GM12878 (cell line): ENCODE measurements at regions not wholly inside any gene's neighbourhood (a gene's known extent, or its start where the extent isn't known, plus 50 kb on each side); places are given as distances from the start of the nearest gene placed in this dataset.

ENCODE experiments used
- ATAC-seq: fragments of 200-7000 bp; cut with Tn5 transposase; 3 replicates; pipeline ENCODE4 v1.9.1; 2020; ENCODE audit warnings: mild to moderate bottlenecking, moderate library complexity
- BruUV-seq: library from RNA; stranded (reverse); fragments of 400-500 nt; replicated peaks from 2 replicates; lab custom pipeline; 2021; lab: Mats Ljungman, UMichigan
- CTCF ChIA-PET: fragments of 300-600 bp; sonication (Branson Sonifier 250); formaldehyde crosslinking; extraction: SDS; loops from one replicate; lab custom pipeline; 2021; ENCODE audit warnings: inconsistent platforms; lab: Yijun Ruan, JAX
- POLR2A ChIA-PET: fragments of 350-600 bp; formaldehyde crosslinking; extraction: SDS; loops from one replicate; lab custom pipeline; 2021; ENCODE audit warnings: inconsistent platforms; lab: Charles Lee
- RAD21 ChIA-PET: fragments of 300-600 bp; sonication (Branson Sonifier 250); formaldehyde crosslinking; loops from one replicate; lab custom pipeline; 2023; ENCODE audit warnings: antibody characterized with exemption; ENCODE audit not compliant: unreplicated experiment; lab: Charles Lee
- SMC1A ChIA-PET: fragments of 300-600 bp; sonication (Branson Sonifier 250); formaldehyde crosslinking; loops from one replicate; lab custom pipeline; 2023; ENCODE audit not compliant: unreplicated experiment, uncharacterized antibody; lab: Charles Lee
- DNase-seq: peaks from one replicate; pipeline ENCODE4 v3.0.0-alpha.2; 2011; ENCODE audit warnings: low read depth, low spot score
- FAIRE-seq: peaks from 3 replicates; lab custom pipeline; 2011; peaks lifted over from hg19 to GRCh38; lab: Jason Lieb, UNC
- H2AFZ ChIP-seq: 2 replicates; pipeline ENCODE4 v1.6.0; 2011; ENCODE audit warnings: low read depth, low read length, control low read depth; ENCODE audit not compliant: control insufficient read depth
- H3K27ac ChIP-seq: 2 replicates; pipeline ENCODE4 v1.5.1; 2011; ENCODE audit warnings: control low read depth; ENCODE audit not compliant: control insufficient read depth, insufficient read depth
- H3K27me3 ChIP-seq, 2 experiments: replicated peaks in 1 of 2; 2 replicates each; pipeline versions ENCODE4 v1.6.0 to v1.6.1; 2011; ENCODE audit warnings: low read length in 1 of 2; ENCODE audit not compliant: control insufficient read depth in 2 of 2, insufficient read depth in 2 of 2
- H3K36me3 ChIP-seq, 2 experiments: 2 replicates each; pipeline ENCODE4 v1.5.1; 2011; ENCODE audit warnings: low read length in 1 of 2; ENCODE audit not compliant: control insufficient read depth in 2 of 2, insufficient read depth in 2 of 2
- H3K4me1 ChIP-seq: 2 replicates; pipeline ENCODE4 v1.6.1; 2011; ENCODE audit warnings: mild to moderate bottlenecking, low read length, moderate library complexity, mixed read lengths; ENCODE audit not compliant: control insufficient read depth, insufficient read depth
- H3K4me2 ChIP-seq: 2 replicates; pipeline ENCODE4 v1.6.0; 2011; ENCODE audit warnings: control low read depth; ENCODE audit not compliant: control insufficient read depth, insufficient read depth
- H3K4me3 ChIP-seq: fragments of 200-600 bp; sonication (generic); 2 replicates; pipeline ENCODE4 v1.5.1; 2016
- H3K79me2 ChIP-seq: 2 replicates; pipeline ENCODE4 v1.6.0; 2011; ENCODE audit warnings: low read length; ENCODE audit not compliant: control insufficient read depth, insufficient read depth
- H3K9ac ChIP-seq: 2 replicates; pipeline ENCODE4 v1.8.0; 2011; ENCODE audit warnings: low read length, control low read depth, mixed read lengths; ENCODE audit not compliant: control insufficient read depth, insufficient read depth
- H3K9me3 ChIP-seq: replicated peaks from 3 replicates; pipeline ENCODE4 v1.5.1; 2011; ENCODE audit warnings: mild to moderate bottlenecking, low read length; ENCODE audit not compliant: control insufficient read depth, insufficient read depth
- H4K20me1 ChIP-seq: 2 replicates; pipeline ENCODE4 v1.6.0; 2011; ENCODE audit not compliant: control insufficient read depth, insufficient read depth
- EP300 ChIP-seq, 2 experiments: fragments of 150-350 bp in 1 of 2; IDR thresholded peaks; 2 replicates each; pipeline ENCODE4 v1.6.1; 2011 to 2012; ENCODE audit warnings: low read depth in 2 of 2, low read length in 2 of 2, borderline replicate concordance in 1 of 2, improper control_type of control experiment in 1 of 2, inconsistent platforms in 1 of 2; ENCODE audit not compliant: control insufficient read depth in 1 of 2
- POLR2A ChIP-seq: IDR thresholded peaks from 2 replicates; pipeline ENCODE4 v1.6.1; 2011; ENCODE audit warnings: low read depth, mild to moderate bottlenecking, low read length
- SPI1 ChIP-seq: IDR thresholded peaks from 2 replicates; pipeline ENCODE4 v1.6.1; 2011; ENCODE audit warnings: low read depth, mild to moderate bottlenecking, low read length, moderate library complexity, borderline replicate concordance; ENCODE audit not compliant: insufficient read depth
- SRF ChIP-seq, 2 experiments: IDR thresholded peaks; 2 replicates each; pipeline ENCODE4 v1.6.1; 2011; ENCODE audit warnings: low read depth in 2 of 2, low read length in 2 of 2, mild to moderate bottlenecking in 1 of 2, moderate library complexity in 1 of 2
- SUPT20H ChIP-seq: IDR thresholded peaks from 2 replicates; pipeline ENCODE4 v1.6.1; 2011; ENCODE audit warnings: low read depth, mild to moderate bottlenecking, low read length, moderate library complexity, borderline replicate concordance; ENCODE audit not compliant: control insufficient read depth
- TARDBP ChIP-seq: IDR thresholded peaks from 2 replicates; pipeline ENCODE4 v1.6.1; 2016; ENCODE audit warnings: borderline replicate concordance
- ZNF207 ChIP-seq: fragments of 450-650 bp; IDR thresholded peaks from 2 replicates; pipeline ENCODE4 v1.6.1; 2014; ENCODE audit warnings: antibody characterized with exemption, mild to moderate bottlenecking, borderline replicate concordance
- WGBS: methylation state at CpG from one replicate; pipeline ENCODE4 v1.1.6; 2016; ENCODE audit warnings: low lambda C conversion rate; ENCODE audit not compliant: insufficient replicate concordance, insufficient coverage; ENCODE audit errors: missing lambda C conversion rate; 5-methylcytosine and 5-hydroxymethylcytosine counted together
- in situ Hi-C: fragments of 300-500 bp; cut with MboI; formaldehyde crosslinking; loops from 9 replicates; pipeline ENCODE4 v1.14.3; 2018; ENCODE audit warnings: mixed read lengths
- intact Hi-C: fragments of 100-400 bp; cut with micrococcal nuclease; formaldehyde crosslinking; loops from one replicate; pipeline ENCODE4 v1.14.2; 2022; ENCODE audit not compliant: unreplicated experiment
- TF ChIP-seq, protein P1 (sequence below): fragments of 450-650 bp; IDR thresholded peaks from 2 replicates; pipeline ENCODE4 v1.6.1; 2017; ENCODE audit warnings: mild to moderate bottlenecking
- TF ChIP-seq, protein P2 (sequence below): IDR thresholded peaks from 2 replicates; pipeline ENCODE4 v1.6.1; 2012; ENCODE audit warnings: mild to moderate bottlenecking, low read depth, low read length

DNA sequence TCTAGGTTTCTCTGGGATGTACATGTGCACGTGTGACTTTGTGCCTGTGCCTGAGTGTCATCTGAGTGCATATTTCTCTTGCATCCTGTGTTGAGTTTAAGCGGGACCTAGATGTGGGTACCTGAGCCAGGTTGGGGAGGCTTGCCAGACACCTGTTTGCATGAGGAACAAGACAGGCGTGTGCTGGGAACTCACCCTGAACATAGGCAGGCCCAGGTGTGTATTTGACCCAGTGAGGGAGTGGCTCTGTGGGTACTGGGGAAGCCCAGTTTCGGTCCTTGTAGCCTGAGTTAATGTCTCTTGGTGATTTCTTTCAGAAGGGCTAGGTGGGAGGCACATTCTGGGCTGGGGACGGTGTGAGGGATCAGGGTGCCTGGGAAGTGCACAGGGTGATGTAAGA, 98.6 kb downstream of the TMEM170B start:
- ChIA-PET CTCF (interaction anchor here (1.4 to 1.7 kb wide), 2 partner anchors 47 to 60 kb away, joined by 3 to 4 read pairs; no protein-coding TSS in a partner anchor), RAD21 (interaction anchor here (0.6 kb wide), 1 partner anchor 17 kb away, joined by 3 read pairs; no protein-coding TSS in a partner anchor), SMC1A (interaction anchor here (1.6 kb wide), 1 partner anchor 17 kb away, joined by 5 read pairs; no protein-coding TSS in a partner anchor), POLR2A (no interaction called here)
- intact Hi-C loops (no loop called here), in situ Hi-C loops (no loop called here)
- no peak for ATAC-seq
- Histone ChIP-seq H3K4me1 (no peaks in the 10 kb centered on the region), H3K9me3 (no peaks in the 10 kb centered on the region), H2AFZ (no peak overlapping the region), H4K20me1 (no peaks in the 10 kb centered on the region), H3K36me3 (no peaks in the 10 kb centered on the region), H3K4me3 (no peak overlapping the region), H3K79me2 (no peaks in the 10 kb centered on the region), H3K4me2 (no peak overlapping the region), H3K27ac (no peak overlapping the region), H3K27me3 (no peaks in the 10 kb centered on the region), H3K9ac (no peak overlapping the region)
- WGBS, result 28% methylated on average over 5 of the region's 5 CpGs
- no peak for TF ChIP-seq ZNF207
- no peak for TF ChIP-seq SUPT20H
- TF ChIP-seq SPI1, result no peak
- no peak for TF ChIP-seq EP300 (IDR thresholded peaks at IDR 0.05; ENCODE audit: borderline replicate concordance in 1 of 2, control insufficient read depth in 1 of 2, low read depth in 2 of 2, low read length in 2 of 2)
- TF ChIP-seq POLR2A, result no peak
- TF ChIP-seq, protein P1, sequence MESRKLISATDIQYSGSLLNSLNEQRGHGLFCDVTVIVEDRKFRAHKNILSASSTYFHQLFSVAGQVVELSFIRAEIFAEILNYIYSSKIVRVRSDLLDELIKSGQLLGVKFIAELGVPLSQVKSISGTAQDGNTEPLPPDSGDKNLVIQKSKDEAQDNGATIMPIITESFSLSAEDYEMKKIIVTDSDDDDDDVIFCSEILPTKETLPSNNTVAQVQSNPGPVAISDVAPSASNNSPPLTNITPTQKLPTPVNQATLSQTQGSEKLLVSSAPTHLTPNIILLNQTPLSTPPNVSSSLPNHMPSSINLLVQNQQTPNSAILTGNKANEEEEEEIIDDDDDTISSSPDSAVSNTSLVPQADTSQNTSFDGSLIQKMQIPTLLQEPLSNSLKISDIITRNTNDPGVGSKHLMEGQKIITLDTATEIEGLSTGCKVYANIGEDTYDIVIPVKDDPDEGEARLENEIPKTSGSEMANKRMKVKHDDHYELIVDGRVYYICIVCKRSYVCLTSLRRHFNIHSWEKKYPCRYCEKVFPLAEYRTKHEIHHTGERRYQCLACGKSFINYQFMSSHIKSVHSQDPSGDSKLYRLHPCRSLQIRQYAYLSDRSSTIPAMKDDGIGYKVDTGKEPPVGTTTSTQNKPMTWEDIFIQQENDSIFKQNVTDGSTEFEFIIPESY, result no peak
- no peak for TF ChIP-seq TARDBP
- TF ChIP-seq, protein P2, sequence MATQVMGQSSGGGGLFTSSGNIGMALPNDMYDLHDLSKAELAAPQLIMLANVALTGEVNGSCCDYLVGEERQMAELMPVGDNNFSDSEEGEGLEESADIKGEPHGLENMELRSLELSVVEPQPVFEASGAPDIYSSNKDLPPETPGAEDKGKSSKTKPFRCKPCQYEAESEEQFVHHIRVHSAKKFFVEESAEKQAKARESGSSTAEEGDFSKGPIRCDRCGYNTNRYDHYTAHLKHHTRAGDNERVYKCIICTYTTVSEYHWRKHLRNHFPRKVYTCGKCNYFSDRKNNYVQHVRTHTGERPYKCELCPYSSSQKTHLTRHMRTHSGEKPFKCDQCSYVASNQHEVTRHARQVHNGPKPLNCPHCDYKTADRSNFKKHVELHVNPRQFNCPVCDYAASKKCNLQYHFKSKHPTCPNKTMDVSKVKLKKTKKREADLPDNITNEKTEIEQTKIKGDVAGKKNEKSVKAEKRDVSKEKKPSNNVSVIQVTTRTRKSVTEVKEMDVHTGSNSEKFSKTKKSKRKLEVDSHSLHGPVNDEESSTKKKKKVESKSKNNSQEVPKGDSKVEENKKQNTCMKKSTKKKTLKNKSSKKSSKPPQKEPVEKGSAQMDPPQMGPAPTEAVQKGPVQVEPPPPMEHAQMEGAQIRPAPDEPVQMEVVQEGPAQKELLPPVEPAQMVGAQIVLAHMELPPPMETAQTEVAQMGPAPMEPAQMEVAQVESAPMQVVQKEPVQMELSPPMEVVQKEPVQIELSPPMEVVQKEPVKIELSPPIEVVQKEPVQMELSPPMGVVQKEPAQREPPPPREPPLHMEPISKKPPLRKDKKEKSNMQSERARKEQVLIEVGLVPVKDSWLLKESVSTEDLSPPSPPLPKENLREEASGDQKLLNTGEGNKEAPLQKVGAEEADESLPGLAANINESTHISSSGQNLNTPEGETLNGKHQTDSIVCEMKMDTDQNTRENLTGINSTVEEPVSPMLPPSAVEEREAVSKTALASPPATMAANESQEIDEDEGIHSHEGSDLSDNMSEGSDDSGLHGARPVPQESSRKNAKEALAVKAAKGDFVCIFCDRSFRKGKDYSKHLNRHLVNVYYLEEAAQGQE, result no peak
- no peak for TF ChIP-seq SRF (IDR thresholded peaks at IDR 0.05; ENCODE audit: low read depth in 2 of 2, low read length in 2 of 2)
- DNase-seq, result no peak
- FAIRE-seq, result no peak
- no TSS peak for BruUV-seq
